NCI-H1694 (cell line): ENCODE measurements at regions not wholly inside any gene's neighbourhood (a gene's known extent, or its start where the extent isn't known, plus 50 kb on each side); places are given as distances from the start of the nearest gene placed in this dataset.

Source experiments
- DNase-seq: peaks from one replicate; lab custom pipeline; 2025; lab: John Stamatoyannopoulos, UW

DNA sequence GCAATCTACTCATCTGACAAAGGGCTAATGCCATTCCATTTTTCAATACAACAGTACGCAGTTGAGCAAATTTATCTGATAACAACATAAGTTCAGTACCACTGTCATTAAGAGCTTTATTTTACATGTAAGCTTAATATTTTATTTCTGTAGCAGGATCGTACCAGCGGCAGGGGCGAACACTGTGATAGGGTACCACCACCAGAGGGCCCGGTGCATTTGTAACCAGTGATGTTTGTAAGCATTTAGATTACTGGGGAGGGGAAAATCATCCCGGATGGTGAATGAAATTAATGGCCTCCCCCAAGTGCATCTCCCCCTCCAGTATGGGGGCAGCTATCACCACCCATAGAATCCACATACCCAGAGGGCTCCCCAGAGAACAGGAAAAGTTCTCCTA, 179.0 kb downstream of the ADGRA3 start:
- DNase-seq = no peak

DNA sequence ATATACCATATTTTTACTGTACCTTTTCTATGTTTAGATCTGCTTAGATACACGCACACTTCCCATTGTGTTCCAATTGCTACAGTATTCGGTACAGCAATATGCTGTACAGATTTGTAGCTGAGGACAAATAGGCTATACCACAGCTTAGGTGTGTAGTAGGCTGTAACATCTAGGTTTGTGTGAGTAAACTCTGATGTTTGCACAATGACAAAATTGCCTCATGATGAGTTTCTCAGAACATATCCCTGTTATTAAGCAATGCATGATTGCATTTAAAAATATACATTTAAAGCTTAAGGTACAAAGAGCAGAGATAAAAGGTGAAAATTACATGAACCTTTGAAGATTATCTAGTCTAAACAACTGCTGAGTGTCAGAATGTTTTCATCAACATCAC, 181.7 kb downstream of the ADGRA3 start:
- no peak for DNase-seq

DNA sequence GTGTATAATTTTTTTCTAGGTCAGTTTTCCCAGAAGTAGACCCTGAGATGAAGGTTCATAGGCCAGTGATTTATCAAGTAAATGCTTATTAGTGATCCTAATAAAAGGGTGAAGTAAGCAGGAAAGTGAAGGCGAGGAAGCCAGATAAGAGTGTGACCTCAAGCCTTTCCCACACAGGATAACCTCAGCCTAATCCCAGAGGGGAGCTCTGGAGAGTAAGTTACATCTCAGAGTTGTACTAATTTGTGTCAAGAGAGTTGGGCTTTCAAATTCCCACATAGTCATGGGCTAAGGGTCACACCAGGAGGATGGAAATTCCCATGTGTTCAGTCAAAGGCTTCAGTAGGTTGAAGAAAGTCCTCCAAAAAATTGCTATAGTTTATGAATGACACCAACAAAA, 191.4 kb downstream of the ADGRA3 start:
- DNase-seq = no peak

DNA sequence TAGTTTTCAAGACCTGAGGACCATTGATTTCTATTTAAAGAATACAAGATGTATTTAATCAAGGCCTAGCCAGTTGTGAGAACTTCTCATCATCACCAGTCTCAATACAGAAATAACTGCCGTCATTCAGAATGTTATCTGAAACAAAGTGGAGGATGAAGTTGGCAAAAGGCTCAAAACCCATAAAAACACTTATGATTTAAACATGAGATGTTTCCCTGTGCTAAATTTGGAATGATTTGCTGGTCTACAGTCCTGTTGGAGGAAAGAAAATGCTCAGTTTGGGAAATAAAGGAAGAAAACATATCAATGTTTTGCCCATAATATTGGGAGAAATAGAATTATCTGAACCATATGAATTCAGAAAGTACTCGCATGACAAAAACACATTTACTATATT, 192.2 kb downstream of the ADGRA3 start:
- no peak for DNase-seq

DNA sequence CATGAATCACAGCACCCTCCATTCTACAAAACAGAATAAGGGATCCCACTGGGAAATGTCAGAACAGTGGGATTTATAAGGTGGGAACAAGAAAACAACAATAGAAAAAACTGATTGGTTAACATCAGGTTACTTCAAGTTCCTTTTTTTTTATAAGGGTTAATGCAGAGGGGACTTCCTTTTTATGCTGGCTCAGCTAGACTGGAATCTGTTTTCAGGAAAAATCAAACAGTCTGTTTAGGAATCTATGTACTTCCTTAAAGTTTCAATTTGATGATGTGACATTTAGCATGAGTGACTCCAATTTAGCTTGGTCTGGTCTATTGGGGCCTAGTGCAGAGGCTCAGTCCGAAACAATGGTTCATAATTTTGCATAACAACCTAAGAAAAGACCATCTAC, 192.9 kb downstream of the ADGRA3 start:
- no peak for DNase-seq

DNA sequence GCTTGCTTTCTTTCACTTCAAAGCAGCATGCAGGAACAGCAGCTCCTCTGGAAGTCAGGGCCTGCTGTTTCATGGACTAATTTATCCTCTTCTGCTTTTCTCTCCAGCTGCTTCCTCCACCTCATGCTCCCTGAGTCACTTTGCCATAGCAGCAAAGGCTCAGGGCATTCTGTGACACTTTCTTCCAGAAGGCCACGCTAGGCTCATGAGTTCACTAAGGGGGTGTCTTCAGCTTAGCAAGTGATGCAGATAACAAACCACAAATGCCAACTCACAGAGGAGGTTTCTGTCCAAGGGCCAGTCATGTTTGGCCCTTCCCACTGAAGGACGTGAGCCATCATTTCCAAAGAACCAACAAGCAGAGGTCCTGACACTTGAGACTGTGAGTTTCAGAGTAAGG, 200.2 kb downstream of the ADGRA3 start:
- no peak for DNase-seq

DNA sequence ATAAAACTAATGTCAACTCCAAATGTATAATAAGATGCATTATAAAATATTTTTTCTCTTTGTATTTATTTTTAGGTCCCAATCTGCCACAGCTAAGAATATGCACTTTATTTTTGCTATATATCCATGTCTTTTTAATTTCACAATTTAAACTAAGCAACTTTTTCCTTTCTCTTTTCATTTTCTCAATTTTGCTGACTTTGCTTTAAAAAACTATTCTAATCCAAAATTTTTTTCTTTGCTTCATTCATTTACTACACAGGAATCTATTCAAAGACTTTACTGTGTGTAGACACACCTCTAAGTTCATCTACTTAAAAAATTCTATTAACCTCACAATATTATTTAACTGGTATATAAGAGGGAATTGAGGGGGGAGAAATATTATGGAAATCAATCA, 201.9 kb downstream of the ADGRA3 start:
- no peak for DNase-seq

DNA sequence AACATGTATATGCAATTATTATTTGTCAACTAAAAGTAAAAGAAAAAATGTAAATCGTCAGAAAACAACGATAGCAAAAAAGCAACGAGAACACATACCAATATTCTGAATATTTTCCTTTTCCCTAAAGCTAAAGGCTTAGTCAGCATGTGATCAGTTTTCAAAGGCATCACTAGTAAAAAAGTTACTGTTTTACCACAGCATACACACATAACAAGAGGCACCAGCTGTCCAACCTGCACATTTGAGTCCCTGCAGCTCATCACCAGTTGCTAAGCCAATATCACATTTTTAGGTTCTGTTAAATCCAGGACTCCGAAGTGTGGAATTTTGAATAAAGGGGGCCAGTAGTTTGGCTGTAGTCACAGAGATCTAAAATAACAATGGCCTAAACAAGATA, 203.8 kb downstream of the ADGRA3 start:
- no peak for DNase-seq

DNA sequence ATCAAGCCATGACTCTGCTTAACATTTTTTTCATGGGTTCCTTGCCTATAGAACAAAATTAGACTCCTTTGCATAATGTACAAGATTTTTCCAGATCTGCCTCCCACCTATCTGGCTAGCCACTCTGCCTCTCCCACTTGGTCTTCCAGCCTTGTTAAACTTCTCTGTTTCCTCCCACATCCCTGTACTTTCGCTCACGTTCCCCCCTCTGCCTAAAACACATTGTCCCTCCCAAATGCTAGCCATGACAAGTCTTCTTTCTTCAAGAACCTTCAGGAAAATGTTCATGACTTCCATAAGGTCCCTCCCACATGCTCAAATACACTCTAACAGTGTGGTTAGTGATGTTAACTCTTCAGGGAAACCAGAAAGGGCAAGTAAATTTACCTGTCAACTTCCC, 214.6 kb downstream of the ADGRA3 start:
- DNase-seq = no peak

DNA sequence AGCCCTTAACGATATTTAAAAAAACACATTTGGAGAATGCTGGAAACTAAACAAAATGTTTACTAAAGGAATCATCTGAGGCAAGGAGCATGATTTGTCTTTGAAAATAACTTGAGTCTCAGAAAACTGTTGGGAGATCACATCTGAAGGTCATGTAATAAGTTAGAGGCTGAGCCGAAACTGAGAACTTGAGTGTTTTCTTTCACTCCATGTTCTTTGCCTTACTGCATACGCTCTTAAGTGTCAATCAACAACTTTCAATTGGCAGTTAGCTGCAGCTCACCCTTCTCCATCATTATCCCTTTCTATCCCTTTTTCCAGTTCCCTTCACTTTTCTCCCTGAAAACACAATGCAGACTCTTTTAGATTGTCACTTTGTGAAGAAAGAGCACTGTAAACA, 216.2 kb downstream of the ADGRA3 start:
- DNase-seq = no peak

DNA sequence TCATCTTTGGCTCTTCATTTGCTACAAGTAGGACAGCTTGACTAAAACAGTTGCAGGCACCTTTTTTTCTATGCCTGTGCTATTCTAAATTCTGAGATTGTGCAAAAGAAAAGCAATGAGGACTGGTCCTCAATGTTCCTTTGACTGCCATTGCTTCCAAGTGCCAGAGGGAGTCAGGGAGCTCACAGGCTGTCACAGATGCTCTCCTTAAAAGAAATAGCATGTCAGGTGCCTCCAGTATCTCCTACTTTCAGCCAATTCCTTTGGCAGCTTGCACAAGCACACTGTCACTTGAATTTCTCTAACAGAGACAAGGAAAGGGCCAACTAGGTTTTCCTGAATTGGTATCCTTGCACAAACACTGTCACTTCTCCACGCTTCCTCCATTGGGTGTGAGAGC, 228.2 kb downstream of the ADGRA3 start:
- no peak for DNase-seq

DNA sequence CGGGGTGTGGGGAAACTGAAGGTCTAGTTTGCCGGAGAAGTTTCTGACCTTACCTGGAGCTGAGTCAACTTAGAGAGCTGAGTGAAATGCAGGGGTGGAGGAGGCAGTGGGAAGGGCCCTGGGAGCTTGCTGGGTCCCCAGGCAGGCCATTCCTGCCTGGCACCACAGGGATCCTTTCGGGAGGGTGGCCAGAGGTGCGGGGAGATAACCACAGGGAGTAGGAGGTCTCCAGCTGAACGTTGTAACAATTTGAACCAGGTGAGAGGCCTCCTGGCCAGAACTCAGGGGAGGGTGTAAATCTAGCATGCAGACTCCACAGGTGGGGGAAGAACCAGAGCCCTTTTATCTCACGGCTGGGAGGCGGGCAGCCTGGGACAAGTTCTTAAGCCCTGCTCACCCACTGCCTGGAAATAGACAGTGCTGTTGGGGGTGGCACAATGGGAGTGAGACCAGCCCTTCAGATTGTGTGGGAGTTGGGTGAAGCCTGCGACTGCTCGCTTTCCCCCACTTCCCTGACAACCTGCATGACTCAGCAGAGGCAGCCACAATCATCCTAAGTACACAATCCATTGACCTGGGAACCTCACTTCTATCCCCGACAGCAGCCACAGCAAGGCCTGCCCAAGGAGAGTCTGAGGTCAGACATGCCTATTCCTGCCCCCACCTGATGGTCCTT, 247.4 kb downstream of the ADGRA3 start:
- no peak for DNase-seq

DNA sequence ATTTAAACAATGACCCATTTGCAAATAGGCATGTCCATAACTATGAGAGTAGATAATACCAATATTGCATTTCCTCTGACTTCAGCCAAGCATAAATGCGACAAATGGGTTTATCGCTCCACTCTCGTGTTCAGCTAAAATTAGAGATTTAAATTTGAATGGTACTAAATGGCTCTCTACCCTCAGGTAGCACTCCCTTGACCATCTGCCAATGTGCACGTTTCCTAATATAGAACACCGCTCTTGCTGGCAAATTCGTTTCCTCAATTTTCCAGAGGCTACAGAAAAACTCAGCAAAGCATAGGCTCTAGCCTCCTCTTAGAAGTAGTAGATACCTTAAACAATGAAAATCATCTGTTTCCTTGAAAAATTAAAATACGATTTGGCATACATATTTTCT, 251.6 kb downstream of the ADGRA3 start:
- DNase-seq = no peak

DNA sequence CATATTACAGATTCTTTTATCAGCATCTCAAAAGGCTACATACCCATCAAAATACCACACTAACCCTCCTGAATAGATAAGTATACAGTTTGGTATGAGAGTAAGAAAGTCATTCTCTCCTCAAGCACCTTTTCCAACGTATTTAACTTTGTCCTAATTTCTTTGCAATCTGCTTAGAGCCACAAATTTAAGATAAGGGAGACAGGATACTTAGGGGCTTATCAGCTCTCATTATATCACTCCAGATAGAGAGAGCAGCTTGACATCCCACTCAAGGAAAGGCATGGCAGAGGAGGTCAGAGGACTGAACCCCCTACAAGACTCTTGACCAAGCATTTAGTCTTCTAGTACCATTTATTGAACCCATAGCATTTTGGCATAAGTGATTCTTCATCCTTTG, 262.4 kb downstream of the ADGRA3 start:
- DNase-seq = no peak

DNA sequence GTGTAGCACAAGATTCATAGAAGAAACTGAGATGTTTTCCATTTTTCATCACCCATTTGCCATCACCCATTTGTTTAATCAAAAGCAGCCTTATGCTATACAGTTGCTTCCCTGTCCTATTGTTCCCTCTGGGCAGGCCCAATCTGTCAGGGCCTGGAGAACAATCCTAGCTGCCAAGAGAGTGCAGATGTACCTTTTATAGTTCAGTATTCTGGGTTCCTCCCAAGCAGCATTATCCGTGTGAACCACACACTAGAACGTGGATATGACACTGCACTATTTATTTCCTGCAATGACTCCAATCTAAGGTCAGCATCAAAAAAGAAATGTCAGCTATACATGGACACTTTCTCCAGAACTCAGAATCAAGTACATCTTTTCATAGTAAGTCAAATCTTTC, 269.0 kb downstream of the ADGRA3 start:
- DNase-seq = no peak

DNA sequence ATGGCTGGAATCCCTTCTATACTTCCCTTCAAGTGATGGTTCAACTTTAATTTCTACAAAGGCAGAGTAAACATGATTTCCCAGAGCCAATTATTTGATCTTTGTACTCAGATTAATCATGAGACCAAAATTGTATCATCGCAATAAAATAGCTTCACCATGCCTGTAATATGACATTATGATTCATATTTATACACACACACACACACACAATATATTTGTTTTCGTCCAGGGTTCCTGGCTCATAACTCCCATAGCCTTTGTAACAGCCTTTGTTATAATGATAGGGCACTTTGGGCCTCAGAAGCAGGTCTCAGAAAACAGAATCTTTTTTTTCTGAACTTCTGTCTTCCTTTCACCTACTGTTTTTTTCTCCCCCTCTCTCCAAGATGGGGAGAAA, 270.6 kb downstream of the ADGRA3 start:
- DNase-seq = no peak

DNA sequence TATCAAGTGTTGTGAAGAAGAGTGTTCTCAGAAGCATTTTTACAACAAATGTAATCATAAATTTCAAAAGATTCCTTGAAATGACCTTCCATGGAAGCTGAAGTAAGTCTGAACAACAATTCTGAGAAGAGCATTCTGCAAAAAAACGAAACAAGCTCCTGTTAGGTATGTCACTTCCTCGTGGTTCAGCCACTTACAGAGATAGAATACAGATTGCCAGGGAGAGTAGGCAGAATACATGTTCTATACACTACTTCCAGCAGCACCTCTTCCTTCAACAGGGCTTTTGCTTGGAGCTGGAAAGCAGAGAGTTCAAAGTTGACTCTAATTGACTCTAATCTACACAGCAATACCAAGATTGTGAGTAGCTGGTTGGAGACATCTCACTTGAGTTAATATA, 274.5 kb downstream of the ADGRA3 start:
- DNase-seq = no peak

DNA sequence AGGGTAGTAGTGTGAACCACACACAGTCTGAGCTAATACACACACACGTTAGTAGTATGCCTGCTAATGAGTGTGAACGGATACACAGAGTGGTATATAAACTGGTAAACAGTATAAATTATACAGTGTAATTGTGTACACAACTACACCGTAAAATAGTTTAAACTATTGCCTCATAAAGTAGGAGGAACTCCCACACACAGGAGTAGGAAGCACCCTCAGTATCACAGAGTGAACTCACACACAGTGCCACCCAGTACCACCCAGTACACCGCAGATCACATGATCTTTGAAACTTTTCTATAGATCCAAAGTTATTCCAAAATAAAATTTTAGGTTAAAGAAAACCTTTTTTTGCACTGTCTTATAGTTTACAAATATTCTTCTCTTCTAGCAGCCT, 275.1 kb downstream of the ADGRA3 start:
- no peak for DNase-seq

DNA sequence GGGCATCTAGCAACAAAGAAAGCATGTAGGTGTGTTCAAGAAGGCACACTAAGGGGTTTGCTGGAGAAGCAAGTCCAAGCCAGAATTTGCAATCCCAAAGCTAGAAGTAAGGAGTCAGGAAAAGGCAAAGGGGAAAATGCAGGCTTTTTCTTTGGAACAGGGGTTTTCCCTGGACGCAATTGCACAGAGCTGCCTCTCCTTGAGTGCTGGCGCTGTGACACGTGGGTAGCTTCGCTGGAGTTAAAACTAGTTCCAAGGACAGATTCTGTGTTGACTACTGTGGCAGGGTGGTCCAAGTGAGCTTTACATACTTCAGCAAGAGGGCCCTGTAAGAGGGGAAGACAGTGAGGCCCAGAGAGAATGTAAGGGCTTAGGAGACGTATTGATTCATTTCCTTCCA, 277.1 kb downstream of the ADGRA3 start:
- no peak for DNase-seq

DNA sequence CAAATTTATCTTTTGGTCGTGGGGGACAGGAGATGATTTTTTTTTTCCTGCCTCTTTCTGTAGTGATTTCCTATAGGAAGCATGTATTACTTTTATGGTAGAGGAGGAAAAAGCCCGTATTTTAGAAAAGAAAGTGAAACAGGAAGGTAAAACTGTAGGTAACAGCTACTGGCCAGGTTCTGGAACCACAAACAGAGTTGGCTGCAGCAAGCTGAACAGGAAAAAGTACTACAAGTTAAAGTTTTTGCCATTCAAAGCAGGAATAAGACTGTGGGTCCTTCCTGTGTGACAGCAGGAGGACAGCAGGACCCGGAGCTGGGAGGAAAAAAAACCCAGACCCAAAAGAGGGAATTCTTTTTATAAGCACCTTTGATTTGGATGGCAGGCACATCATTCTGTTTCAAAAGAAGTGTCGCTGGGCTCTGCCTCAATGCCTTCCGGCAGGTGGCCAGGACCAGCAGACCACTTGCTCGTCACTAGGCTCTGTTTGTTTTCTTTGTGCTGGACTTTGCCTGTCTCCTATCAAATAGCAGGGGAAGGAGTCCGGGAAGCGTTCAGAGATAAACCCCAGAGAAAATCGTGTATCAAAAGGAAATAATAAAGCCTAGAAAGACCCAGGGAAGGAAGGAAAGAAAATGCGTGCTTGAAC, 277.9 kb downstream of the ADGRA3 start:
- DNase-seq = no peak

DNA sequence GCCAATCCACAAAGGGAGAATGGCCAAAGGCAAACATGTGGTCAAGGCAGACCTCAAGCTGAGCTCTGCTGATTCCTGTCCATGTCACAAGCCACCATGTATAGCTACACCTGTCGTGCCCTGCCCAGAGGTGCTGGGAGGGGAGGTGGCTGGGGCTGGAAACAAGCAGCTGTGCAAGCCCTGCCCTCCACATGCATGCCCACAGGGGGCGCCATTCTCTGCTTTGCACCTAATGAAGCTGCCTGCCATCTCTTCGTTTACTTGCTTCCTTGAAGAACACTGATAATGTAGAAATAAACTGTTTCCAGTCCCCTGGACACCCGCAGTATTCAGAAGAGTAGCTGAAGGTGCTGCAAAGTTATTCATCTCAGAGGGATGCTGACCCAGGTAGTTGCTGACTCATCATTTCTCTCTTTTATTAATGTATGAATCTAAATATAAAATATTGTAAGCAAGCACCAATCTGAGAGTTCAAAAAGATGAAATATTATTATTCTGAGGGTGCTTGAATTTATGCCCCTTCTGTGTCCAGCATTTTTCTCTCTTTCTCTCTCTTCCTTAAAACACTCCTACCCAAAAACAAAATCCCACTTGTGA, 278.6 kb downstream of the ADGRA3 start:
- no peak for DNase-seq

DNA sequence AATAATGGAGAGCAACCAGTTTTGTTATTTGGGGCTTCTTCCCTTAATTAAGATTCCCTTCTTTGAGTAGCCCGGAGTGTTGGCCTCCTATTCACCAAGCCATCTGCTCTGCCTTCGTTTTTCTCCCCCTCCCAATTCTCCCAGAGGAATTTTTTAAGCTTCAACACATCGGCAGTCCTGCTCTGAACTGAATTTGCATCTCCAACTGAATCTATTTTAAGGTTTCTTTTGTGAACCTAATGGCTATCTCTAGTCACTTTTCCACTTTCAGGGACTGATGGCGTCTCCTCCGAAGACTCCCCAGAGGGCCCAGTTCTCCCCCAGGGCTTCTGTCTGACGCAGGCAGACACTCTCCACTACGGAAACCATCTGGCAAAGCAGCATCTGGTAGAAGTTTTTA, 280.2 kb downstream of the ADGRA3 start:
- DNase-seq = no peak

DNA sequence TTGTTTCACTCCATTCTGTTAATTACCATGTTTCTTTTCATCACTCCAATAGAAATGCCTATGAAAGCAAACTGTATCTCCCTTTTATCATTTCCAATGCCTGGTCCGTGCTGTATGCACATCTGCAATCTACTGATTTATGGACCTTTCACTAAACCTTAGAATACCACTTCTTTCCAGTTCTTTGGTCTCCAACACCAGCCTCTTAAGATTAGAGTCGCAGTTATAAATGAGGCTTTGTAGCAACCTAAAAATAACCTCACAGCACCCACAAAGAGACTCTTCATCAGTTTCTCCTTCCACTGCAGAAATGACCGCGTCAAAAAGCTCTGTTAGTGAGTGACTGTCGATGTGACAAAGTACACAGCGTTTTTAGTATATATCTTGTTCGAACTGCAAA, 282.6 kb downstream of the ADGRA3 start:
- DNase-seq = no peak

DNA sequence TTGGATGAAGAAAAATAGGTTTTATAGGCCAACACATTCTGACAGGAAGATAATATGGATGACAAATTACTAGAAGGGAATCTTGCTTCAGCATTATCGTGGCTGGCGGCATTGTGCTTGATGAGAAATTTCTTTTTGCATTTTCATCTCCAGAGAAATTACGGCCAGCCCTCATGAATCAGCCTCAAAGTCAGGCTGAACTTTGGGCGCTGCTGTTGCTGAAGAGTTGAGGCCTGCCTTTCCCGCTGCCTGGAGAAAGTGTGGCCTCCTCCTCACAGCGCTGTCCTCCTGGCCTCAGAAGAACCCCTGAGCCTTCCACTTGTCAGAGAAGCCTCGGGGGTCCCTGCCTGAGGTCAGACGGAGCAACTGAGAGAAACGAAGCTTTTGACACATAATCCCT, 272.4 kb upstream of the KCNIP4 start:
- DNase-seq = no peak
